ENCODE measurements at regions not wholly inside any gene's neighbourhood (a gene's known extent, or its start where the extent isn't known, plus 50 kb on each side); places are given as distances from the start of the nearest gene placed in this dataset.
A peak's percentile ranks its signal among the peaks of the same experiment; 100 is the strongest.

- H3K4me3 Mint-ChIP-seq = no peak overlapping the region
- H3K9me3 Mint-ChIP-seq = no peaks in the 10 kb centered on the region
- H3K27ac Mint-ChIP-seq = no peak overlapping the region
- H3K36me3 Mint-ChIP-seq (ENCODE audit: low read depth) = no peaks in the 10 kb centered on the region
- H3K27me3 Mint-ChIP-seq (ENCODE audit: insufficient read depth) = peaks cover 12% of the 10 kb centered on the region
- no peak for DNase-seq (ENCODE audit: low spot score)
- H3K4me1 Mint-ChIP-seq (ENCODE audit: low read depth) = peaks cover 4% of the 10 kb centered on the region
- intact Hi-C loops (cut with micrococcal nuclease) = loop anchor here (5.0 kb wide), 1 partner anchor 545 kb away; no protein-coding TSS in a partner anchor
Measured at GRCh38 chr9:113656771-113657670, 193.5 kb downstream of the RGS3 start.

- intact Hi-C loops (cut with micrococcal nuclease) = loop anchor here (1.0 to 5.0 kb wide), 6 partner anchors 135 to 546 kb away; partner anchors contain the start of genes ALAD, C9orf43, CDC26 and POLE3
- no peaks in the 10 kb centered on the region for H3K36me3 Mint-ChIP-seq (ENCODE audit: low read depth)
Measured at GRCh38 chr9:113657765-113658544, 194.4 kb downstream of the RGS3 start.

DNA sequence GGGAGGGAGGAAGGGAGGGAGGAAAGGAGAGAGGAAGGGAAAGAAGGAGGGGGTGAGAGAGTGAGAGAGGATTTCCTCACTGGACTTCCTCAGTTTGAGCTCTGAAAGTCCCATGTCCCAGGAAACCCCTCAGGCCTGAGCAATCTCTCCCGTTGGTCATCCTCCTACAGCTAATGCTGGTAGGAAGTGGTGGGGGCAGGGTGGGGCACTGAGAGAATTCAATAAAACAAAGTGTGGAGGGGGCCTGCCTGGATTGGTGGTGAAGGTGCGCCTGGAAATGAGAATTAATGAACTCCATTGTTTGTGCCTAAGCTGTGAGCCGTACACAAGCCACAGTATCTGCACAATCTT, 195.0 kb downstream of the RGS3 start:
- Mint-ChIP-seq H3K4me3 (no peak overlapping the region), H3K27me3 (ENCODE audit: insufficient read depth) (peaks cover 12% of the 10 kb centered on the region), H3K27ac (no peak overlapping the region), H3K36me3 (ENCODE audit: low read depth) (no peaks in the 10 kb centered on the region), H3K4me1 (ENCODE audit: low read depth) (no peaks in the 10 kb centered on the region), H3K9me3 (no peaks in the 10 kb centered on the region)
- DNase-seq (ENCODE audit: low spot score) = no peak
- intact Hi-C loops (cut with micrococcal nuclease) = loop anchor here (1.0 to 5.0 kb wide), 6 partner anchors 136 to 546 kb away; partner anchors contain the start of genes ALAD, C9orf43, CDC26 and POLE3

More at GRCh38 chr9:113657765-113658544, 194.4 kb downstream of the RGS3 start:
- Mint-ChIP-seq H3K4me1 (ENCODE audit: low read depth) (no peaks in the 10 kb centered on the region), H3K27ac (no peak overlapping the region), H3K4me3 (no peak overlapping the region), H3K9me3 (no peaks in the 10 kb centered on the region), H3K27me3 (ENCODE audit: insufficient read depth) (peaks cover 12% of the 10 kb centered on the region)
- peak; percentile 55 for DNase-seq (ENCODE audit: low spot score)

GRCh38 chr9:113659039-113659438, 195.5 kb downstream of the RGS3 start:
- H3K36me3 Mint-ChIP-seq (ENCODE audit: low read depth) = no peaks in the 10 kb centered on the region
- no peak overlapping the region for H3K27ac Mint-ChIP-seq
- peaks cover 12% of the 10 kb centered on the region for H3K27me3 Mint-ChIP-seq (ENCODE audit: insufficient read depth)
- no peaks in the 10 kb centered on the region for H3K9me3 Mint-ChIP-seq
- DNase-seq (ENCODE audit: low spot score) = no peak
- H3K4me3 Mint-ChIP-seq = no peak overlapping the region
- H3K4me1 Mint-ChIP-seq (ENCODE audit: low read depth) = no peaks in the 10 kb centered on the region
- intact Hi-C loops (cut with micrococcal nuclease) = loop anchor here (2.0 to 5.0 kb wide), 2 partner anchors 136 to 547 kb away; no protein-coding TSS in a partner anchor

- Mint-ChIP-seq H3K4me3 (no peak overlapping the region), H3K27me3 (ENCODE audit: insufficient read depth) (peaks cover 12% of the 10 kb centered on the region), H3K27ac (no peak overlapping the region), H3K9me3 (no peaks in the 10 kb centered on the region), H3K4me1 (ENCODE audit: low read depth) (no peaks in the 10 kb centered on the region), H3K36me3 (ENCODE audit: low read depth) (no peaks in the 10 kb centered on the region)
- no peak for DNase-seq (ENCODE audit: low spot score)
- intact Hi-C loops (cut with micrococcal nuclease) = loop anchor here (2.0 to 5.0 kb wide), 2 partner anchors 137 to 547 kb away; no protein-coding TSS in a partner anchor
Measured at GRCh38 chr9:113659740-113660139, 196.2 kb downstream of the RGS3 start.

DNA sequence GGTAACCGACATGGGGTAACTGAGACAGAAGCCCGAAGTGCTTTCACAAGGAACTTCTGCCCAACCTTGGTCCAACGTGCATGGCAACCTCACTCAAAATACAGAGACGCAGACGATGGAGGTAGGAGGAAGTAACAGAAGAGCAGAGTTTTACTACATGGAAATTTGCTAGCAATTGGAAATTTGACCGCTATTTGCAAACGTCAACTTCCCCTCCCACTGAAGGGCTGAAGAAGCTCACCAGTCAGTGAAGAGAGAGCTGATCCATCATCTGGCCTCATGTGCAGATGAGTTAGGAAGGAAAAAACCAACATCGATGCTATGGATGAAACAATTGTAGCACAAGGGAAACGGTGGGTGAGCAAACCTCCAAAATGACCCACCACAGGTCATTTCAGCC, 196.7 kb downstream of the RGS3 start:
- no peak for DNase-seq (ENCODE audit: low spot score)
- Mint-ChIP-seq H3K4me3 (no peak overlapping the region), H3K36me3 (ENCODE audit: low read depth) (no peaks in the 10 kb centered on the region), H3K9me3 (no peaks in the 10 kb centered on the region), H3K27ac (no peak overlapping the region), H3K27me3 (ENCODE audit: insufficient read depth) (peaks cover 12% of the 10 kb centered on the region), H3K4me1 (ENCODE audit: low read depth) (no peaks in the 10 kb centered on the region)
- intact Hi-C loops (cut with micrococcal nuclease) = no loop called here

DNA sequence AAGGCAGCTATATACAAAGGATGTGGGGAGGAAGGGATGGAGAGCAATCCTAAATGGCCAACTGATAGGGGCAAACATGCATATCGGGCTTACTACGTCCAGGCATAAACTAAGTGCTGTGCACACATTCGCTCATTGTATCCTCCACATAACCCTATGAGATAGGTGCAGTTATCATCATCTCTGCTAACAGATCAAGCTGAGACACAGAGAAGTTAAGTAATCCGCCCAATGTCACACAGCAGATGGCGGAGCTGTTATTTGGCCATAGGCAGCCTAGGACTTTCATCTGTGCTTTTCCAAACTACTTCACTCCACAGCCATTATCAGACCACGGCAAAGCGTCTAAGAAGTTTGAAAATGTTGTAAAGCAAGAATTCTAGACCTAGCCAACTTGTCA, 197.5 kb downstream of the RGS3 start:
- intact Hi-C loops (cut with micrococcal nuclease) = no loop called here
- Mint-ChIP-seq H3K4me1 (ENCODE audit: low read depth) (no peaks in the 10 kb centered on the region), H3K9me3 (no peaks in the 10 kb centered on the region), H3K4me3 (no peak overlapping the region), H3K27me3 (ENCODE audit: insufficient read depth) (peaks cover 12% of the 10 kb centered on the region), H3K27ac (no peak overlapping the region), H3K36me3 (ENCODE audit: low read depth) (no peaks in the 10 kb centered on the region)
- DNase-seq (ENCODE audit: low spot score) = no peak

GRCh38 chr9:113664181-113664875, 200.8 kb downstream of the RGS3 start:
- Mint-ChIP-seq H3K36me3 (ENCODE audit: low read depth) (no peaks in the 10 kb centered on the region), H3K27ac (no peak overlapping the region), H3K9me3 (no peaks in the 10 kb centered on the region), H3K4me3 (no peak overlapping the region), H3K27me3 (ENCODE audit: insufficient read depth) (peaks cover 22% of the 10 kb centered on the region), H3K4me1 (ENCODE audit: low read depth) (no peaks in the 10 kb centered on the region)
- no peak for DNase-seq (ENCODE audit: low spot score)
- intact Hi-C loops (cut with micrococcal nuclease) = no loop called here

DNA sequence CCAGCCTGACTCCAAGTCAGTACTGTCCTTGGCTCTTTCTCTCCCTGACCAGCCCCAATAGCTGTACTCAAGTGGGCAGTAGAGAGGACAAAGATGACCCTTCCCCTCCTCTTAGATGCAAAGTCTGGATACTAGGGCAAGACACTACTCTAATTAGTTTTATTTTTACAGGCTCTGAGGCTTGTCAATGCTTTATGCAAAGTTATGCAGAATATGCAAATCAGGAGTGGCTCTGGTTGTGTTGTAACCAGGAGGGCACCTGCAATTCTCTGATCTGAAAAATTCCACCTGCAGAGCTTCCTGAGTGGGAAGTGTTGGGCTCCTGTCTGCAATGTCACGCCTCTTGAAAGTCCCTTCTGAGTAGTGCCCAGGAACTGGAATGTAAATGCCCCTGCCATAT, 201.5 kb downstream of the RGS3 start:
- no peak overlapping the region for H3K4me3 Mint-ChIP-seq
- H3K9me3 Mint-ChIP-seq = no peaks in the 10 kb centered on the region
- no peaks in the 10 kb centered on the region for H3K4me1 Mint-ChIP-seq (ENCODE audit: low read depth)
- intact Hi-C loops (cut with micrococcal nuclease) = no loop called here
- H3K27me3 Mint-ChIP-seq (ENCODE audit: insufficient read depth) = peaks cover 21% of the 10 kb centered on the region
- H3K36me3 Mint-ChIP-seq (ENCODE audit: low read depth) = no peaks in the 10 kb centered on the region
- DNase-seq (ENCODE audit: low spot score) = no peak
- H3K27ac Mint-ChIP-seq = no peak overlapping the region

GRCh38 chr9:113665756-113666155, 202.2 kb downstream of the RGS3 start:
- Mint-ChIP-seq H3K27me3 (ENCODE audit: insufficient read depth) (peaks cover 18% of the 10 kb centered on the region), H3K36me3 (ENCODE audit: low read depth) (no peaks in the 10 kb centered on the region), H3K4me1 (ENCODE audit: low read depth) (no peaks in the 10 kb centered on the region), H3K4me3 (no peak overlapping the region), H3K9me3 (no peaks in the 10 kb centered on the region), H3K27ac (no peak overlapping the region)
- intact Hi-C loops (cut with micrococcal nuclease) = no loop called here
- DNase-seq (ENCODE audit: low spot score) = no peak

DNA sequence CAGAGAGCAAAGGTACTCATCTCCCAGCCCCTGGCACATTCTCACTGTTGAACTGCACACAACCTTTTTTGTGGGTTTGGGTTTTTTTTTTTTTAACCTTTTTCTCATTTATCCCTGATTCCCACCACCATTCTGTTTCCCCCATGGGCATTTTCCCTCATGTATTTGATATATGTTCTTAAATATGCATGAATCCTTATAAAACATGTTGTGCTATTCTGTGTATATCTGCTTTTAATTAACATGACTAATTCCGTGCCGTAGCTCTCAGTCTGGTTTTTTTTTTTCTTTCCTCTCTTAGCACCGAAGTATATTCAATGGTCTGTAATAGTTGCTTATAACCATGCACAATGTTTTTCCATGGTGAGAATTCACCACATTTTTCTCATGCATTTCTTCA, 204.5 kb downstream of the RGS3 start:
- H3K4me3 Mint-ChIP-seq = no peak overlapping the region
- H3K4me1 Mint-ChIP-seq (ENCODE audit: low read depth) = no peaks in the 10 kb centered on the region
- H3K27ac Mint-ChIP-seq = no peak overlapping the region
- no peaks in the 10 kb centered on the region for H3K9me3 Mint-ChIP-seq
- intact Hi-C loops (cut with micrococcal nuclease) = no loop called here
- H3K27me3 Mint-ChIP-seq (ENCODE audit: insufficient read depth) = peaks cover 17% of the 10 kb centered on the region
- DNase-seq (ENCODE audit: low spot score) = no peak
- H3K36me3 Mint-ChIP-seq (ENCODE audit: low read depth) = no peaks in the 10 kb centered on the region

GRCh38 chr9:113669522-113670115, 206.1 kb downstream of the RGS3 start:
- DNase-seq (ENCODE audit: low spot score) = no peak
- Mint-ChIP-seq H3K27me3 (ENCODE audit: insufficient read depth) (peaks cover 19% of the 10 kb centered on the region), H3K27ac (no peak overlapping the region), H3K4me1 (ENCODE audit: low read depth) (no peaks in the 10 kb centered on the region), H3K9me3 (no peaks in the 10 kb centered on the region), H3K4me3 (no peak overlapping the region), H3K36me3 (ENCODE audit: low read depth) (no peaks in the 10 kb centered on the region)
- intact Hi-C loops (cut with micrococcal nuclease) = no loop called here

Data from activated T-helper 1 cell treated with anti-CD3 and anti-CD28 coated beads, Interleukin-12 subunit alpha, Interleukin-12 subunit beta, Interleukin-2, Interleukin-4 antibody, amounts not matched to agents 30 ng/mL and 10 ng/mL and 1 ng/mL, durations not matched to agents 14 hours and 24 hours and 36 hours (primary cell).